SIG-M5 treated with dmso at 0.1 percent for 504 hours (cell line): ENCODE measurements at regions not wholly inside any gene's neighbourhood (a gene's known extent, or its start where the extent isn't known, plus 50 kb on each side); places are given as distances from the start of the nearest gene placed in this dataset.
"Not testable (repeated sequence)": the region's sequence is repeated elsewhere in the genome, so short reads cannot be mapped to it uniquely, and the experiment has no call there.

Experiments used
- DNase-seq: peaks from one replicate; lab custom pipeline; 2025; ENCODE audit not compliant: unreplicated experiment; lab: John Stamatoyannopoulos, UW

GRCh38 chr18:73688851-73689711 is 458.6 kb downstream of the FBXO15 start:
- no peak for DNase-seq

DNA sequence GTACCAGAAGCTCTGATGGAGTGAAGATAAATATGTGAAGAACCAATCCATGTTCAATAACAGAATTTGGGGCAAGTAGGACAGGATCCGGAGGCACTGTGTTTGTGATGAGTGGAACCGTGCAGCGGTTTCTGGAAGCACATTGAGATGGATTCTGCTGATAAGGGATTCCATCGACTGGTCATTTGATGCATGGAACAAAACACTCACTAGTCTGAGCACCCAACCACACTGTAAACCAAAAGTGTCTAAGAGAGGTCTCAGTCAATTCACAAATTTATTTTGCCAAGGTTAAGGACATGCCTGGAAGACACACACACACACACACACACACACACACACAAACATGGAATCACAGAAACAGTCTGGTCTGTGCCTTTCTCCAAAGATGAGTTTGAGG is 459.5 kb downstream of the FBXO15 start:
- no peak for DNase-seq

- DNase-seq = no peak
Observed at GRCh38 chr18:73684647-73685046, 463.0 kb downstream of the FBXO15 start.

GRCh38 chr18:73683409-73684238 is 464.0 kb downstream of the FBXO15 start:
- DNase-seq = no peak

DNA sequence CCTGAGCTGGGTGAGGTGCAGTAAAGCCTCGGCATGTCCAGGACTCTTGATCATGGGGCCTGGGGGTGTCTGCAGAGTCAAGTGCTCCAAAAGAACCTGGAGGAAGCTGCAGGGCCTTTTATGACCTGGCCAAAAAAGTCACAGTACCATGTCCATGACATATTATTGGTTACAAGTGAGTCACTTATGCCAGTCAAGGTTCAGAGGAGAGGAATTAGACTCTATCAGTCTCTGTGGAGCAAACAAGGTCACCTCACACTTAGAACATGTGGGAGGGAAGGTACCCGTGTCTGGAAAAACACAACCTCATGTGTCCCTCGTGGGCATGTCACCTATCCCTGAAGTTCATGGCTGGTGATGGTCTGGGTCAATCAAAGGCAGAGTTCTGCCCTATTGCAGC is 465.7 kb downstream of the FBXO15 start:
- no peak for DNase-seq

DNA sequence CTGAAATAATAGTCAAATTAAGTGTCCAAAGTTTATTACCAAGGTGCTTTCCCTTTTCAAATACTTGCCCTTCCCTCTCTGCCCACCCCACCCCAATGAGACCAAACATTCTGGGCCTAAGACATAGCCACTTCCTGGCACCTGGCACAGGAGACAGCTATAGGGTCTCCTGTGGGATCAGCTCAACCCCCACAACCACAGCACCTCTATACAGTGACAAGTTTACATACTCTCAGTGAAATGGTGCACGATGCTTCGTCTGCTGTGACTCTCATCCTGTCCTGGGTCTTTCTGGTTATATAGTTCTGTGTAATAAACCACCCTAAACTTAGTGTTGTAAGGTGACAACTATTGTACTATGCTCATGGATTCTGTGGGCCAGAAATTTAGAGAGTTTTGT is 466.2 kb downstream of the FBXO15 start:
- no peak for DNase-seq

DNA sequence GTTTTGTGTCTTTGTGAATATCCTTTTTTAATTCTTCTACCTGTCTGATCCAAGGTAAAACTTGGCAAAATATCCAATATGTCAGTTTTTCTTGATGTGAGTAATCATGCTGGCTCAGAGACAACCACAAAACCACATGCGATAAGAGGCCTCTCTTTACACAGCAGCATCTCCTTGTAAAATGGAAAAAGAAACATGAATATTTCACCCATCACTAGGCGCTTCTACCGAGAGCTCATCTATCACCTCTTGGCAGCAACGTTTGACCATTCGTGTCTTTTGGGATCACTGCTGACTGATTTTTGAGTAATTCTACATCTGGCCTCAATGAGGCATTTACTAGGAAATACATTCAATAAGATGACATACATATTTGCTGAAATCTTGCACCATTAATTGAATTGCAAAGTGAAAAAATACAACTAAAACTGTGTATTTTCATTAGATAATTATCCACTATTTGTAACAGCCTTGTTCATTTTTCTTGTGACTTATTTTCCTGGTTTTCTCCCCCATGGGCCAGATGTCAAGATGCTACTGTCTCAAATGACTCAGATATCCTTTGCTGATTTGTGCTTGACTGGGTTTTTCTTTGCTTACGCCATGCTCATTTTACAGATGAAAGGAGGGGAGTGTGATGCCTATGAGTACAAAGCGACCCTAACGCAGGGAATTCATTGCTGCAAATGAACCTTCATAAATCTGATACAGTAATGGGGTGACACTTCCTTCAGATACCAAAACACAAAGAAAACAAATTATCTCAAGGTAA is 467.5 kb downstream of the FBXO15 start:
- no peak for DNase-seq

GRCh38 chr18:73677450-73677849 is 470.2 kb downstream of the FBXO15 start:
- DNase-seq = no peak

DNA sequence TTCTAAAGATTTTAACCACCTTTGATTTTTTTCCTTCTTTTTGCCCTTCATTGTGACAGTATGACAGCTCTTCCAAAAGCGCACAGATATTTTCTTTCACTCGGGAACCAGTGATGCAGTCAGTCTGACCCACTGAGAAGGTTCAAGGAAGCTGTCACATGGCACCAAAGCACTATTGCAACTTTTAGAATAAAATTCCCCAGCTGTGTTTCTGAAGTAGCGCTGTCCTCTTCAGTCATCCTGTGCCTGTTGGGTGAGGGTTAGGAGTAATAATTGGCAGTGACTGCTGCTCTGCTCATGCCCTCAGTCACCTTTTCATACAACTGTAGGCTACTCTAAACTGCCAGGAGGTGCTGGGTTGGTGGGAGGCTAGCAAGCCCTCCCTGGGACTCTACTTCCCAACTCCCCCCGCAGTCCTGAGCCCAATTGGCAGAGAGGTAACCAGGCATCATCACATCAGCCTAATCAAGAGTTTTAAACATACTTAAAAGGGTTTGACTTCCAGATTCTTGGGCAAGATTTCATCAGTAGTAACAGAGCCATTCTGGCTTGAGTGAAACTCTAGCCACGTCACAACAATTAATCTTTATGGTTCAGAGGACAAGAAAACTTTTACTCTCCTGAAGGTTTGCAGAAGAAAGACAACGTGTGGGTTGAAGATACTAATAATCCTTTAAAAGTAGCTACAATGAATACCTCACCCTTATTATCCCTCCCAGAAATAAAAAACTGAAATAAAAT is 473.3 kb downstream of the FBXO15 start:
- no peak for DNase-seq

DNA sequence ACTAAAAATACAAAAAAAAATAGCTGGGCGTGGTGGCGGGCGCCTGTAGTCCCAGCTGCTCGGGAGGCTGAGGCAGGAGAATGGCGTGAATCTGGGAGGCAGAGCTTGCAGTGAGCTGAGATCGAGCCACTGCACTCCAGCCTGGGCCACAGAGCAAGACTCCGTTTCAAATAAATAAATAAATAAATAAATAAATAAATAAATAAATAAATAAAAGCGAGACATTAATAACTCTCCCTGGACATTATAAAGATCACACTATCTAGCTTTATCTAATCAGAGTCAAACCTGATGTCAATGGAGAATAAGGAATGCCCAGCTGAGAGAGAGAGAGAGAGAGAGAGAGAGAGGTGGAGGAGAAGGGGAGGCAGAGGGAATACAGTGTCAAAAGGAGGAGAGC is 476.2 kb downstream of the FBXO15 start:
- DNase-seq = not testable (repeated sequence)

DNA sequence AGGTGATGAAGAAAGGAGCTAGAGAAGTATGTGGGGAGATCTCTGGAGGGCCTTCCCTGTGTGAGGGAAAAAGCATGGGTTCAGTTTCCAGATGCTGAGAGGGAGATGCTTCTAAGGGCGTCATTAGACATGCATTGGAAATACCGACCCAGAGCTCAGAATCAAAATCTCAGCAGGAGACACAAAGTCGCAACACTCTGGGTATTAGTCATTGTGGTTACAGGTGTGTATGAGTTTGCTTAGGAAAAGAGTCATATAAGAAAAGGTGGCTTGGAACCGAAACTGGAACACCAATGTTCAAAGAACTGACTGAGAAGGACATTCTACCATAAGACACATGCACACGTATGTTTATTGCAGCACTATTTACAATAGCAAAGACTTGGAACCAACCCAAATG is 477.1 kb downstream of the FBXO15 start:
- no peak for DNase-seq

DNA sequence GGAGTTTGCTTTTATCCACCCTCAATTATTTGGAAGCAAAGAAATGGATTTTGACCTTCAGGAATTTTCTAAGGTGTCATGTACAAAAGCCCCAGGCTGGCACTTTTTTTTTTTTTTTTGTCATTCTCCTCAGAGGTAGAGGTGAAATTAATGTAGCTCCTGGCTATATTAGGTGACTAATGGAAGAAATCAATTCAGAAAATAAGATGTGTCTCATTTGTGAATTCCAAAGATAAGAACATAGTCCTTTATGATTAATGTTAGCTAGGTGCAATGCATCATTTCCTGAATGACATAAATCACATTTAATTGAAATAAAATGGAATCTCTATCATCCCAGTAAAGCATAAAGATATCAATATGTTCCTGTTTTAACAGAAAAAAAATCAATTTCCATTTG is 477.6 kb downstream of the FBXO15 start:
- DNase-seq = no peak

- no peak for DNase-seq
Observed at GRCh38 chr18:73669297-73669696, 478.3 kb downstream of the FBXO15 start.

DNA sequence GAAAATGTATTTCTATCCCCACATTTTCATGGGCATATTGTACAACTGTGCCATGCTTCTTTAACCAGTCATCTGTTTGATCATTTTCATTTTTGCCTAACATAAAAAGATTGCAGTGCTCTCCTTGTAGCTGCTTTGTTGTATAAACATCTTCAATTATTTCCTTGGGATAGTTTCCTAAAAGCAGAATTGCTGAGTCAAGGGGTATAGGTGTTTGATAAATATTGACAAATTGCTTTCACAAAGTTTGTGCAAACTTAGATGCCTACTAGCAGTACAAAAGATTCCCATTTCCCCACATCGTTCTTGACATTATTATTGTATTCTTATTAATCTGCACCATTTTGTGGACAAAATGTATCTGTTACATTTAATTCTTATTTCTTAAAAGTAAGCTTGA is 479.6 kb downstream of the FBXO15 start:
- no peak for DNase-seq

DNA sequence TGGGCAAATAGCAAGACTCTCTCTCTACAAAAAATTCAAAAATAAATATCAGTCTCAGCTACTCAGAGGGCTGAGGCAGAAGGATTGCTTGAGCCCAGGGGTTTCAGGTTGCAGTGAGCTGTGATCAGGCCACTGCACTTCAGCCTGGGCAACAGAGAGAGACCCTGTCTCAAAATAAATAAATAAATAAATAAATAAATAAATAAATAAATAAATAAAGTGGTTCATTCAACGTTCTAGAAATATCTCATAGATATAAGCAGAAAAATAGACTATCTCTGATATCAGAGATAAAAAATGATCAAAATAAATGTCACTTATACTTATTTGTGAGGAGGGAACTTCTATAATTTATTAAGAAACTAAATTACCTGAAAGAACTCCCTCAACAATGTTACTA is 480.9 kb downstream of the FBXO15 start:
- no peak for DNase-seq

- DNase-seq = no peak
Observed at GRCh38 chr18:73664896-73665295, 482.7 kb downstream of the FBXO15 start.

- no peak for DNase-seq
Observed at GRCh38 chr18:73663581-73663980, 484.1 kb downstream of the FBXO15 start.

DNA sequence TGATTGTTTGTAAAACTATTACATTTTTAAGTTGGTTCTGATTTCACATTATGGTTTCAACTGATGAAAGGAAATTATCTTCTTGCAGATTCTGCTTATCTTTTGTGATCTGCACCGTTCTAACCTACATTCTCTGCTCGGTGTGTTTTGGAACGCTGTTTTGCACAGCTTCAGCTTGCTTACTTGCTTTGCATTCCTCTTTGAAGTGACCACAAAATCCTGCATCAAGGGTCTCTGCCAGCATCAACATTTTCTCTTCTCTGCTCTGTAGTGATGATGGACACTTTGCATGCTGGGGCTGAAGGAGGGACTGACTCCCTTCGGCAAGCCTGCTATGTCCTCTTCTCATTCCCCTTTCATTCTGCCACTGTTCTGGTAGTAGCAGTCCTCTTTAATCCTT is 485.2 kb downstream of the FBXO15 start:
- no peak for DNase-seq

DNA sequence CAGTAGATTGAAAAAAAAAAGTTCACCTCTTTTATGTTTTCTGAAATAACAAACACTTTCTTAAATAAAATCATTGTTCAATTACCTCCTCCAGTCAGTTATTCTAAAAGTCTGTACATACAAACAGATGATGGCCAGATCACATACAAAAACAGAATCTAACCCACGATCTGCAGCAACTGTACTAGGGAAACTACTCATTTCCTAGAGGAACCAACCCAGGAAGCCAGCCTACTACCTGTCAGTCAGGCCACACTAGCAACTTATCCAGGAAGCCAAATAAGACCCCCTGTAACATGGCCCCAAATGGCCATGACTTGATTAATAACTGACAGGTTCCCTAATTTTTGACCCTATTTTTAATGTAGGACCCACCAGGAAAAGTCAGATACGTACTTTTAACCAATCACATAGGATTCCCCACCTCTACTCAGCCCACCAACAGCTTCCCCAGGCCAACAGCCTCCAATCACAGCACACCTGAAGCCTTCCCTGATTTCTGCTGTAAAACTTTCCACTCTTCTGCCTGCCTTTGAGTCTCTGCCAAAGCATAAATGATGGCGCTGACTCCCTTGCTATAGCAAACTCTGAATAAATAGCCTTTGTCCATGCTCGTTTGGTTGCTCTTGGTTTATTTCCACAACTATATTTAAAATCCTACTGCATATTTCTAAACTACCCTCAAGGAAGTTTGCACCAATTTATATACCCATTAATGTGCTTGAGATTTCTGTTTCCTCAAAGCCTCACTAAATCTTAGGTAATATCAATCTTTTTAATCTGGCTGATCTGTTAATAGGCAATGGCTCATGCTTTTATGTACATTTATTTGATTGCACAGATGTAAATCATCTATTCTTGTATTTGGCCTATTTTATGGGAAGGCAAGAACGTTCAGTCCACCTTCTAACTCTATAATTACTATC is 486.4 kb downstream of the FBXO15 start:
- DNase-seq = no peak

DNA sequence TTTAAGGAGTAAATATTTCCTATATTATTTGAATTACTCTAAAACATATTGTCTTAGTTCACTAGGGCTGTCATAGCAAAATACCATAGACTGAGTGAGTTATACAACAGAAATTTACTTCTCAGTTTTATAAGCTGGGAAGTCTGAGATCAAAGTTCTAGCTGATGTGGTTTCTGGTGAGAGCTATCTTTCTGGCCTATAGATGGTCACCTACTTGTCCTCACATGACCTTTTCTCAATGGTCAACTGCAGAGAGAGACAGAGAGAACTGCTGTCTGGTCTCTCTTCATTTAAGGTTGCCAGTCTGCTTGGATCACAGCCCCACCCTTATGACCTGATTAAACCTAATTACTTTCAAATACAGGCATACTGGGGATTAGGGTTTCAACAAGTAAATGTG is 490.9 kb downstream of the FBXO15 start:
- DNase-seq = no peak
